H1 (cell line): ENCODE measurements at regions not wholly inside any gene's neighbourhood (a gene's known extent, or its start where the extent isn't known, plus 50 kb on each side); places are given as distances from the start of the nearest gene placed in this dataset.

Experiments used
- CTCF ChIA-PET: fragments of 300-600 bp; sonication (Branson Sonifier 250); formaldehyde crosslinking; loops from one replicate; lab custom pipeline; 2021; ENCODE audit not compliant: partially characterized antibody; lab: Charles Lee
- POLR2A ChIA-PET: fragments of 300-600 bp; sonication (Branson Sonifier 250); formaldehyde crosslinking; loops from one replicate; lab custom pipeline; 2021; ENCODE audit warnings: inconsistent platforms; ENCODE audit not compliant: partially characterized antibody; lab: Charles Lee
- DNase-seq, 2 experiments: peaks; one replicate each; pipeline versions ENCODE4 v3.0.0 to v3.0.0-alpha.2; 2010 to 2022; ENCODE audit warnings: low spot score in 2 of 2, low read depth in 1 of 2, mixed read lengths in 1 of 2
- FAIRE-seq: peaks from 2 replicates; lab custom pipeline; 2011; peaks lifted over from hg19 to GRCh38; lab: Jason Lieb, UNC
- H2AFZ ChIP-seq: 2 replicates; pipeline ENCODE4 v1.8.1; 2012; ENCODE audit warnings: low read length, inconsistent platforms
- H2AK5ac ChIP-seq: 2 replicates; pipeline ENCODE4 v1.6.1; 2013; ENCODE audit warnings: low read depth, low read length
- H2BK120ac ChIP-seq: replicated peaks from 2 replicates; pipeline ENCODE3; 2013; ENCODE audit warnings: low read depth, low read length, inconsistent platforms
- H2BK12ac ChIP-seq: 2 replicates; pipeline ENCODE4 v1.6.1; 2013; ENCODE audit warnings: low read depth, low read length
- H2BK15ac ChIP-seq: 2 replicates; pipeline ENCODE4 v1.6.1; 2013; ENCODE audit warnings: low read length
- H2BK20ac ChIP-seq: 2 replicates; pipeline ENCODE4 v1.6.1; 2013; ENCODE audit warnings: low read length
- H2BK5ac ChIP-seq: 2 replicates; pipeline ENCODE4 v1.6.1; 2013; ENCODE audit warnings: low read depth, low read length
- H3K14ac ChIP-seq: 2 replicates; pipeline ENCODE4 v1.6.1; 2013; ENCODE audit warnings: inconsistent platforms; ENCODE audit not compliant: insufficient read length
- H3K18ac ChIP-seq: 2 replicates; pipeline ENCODE4 v1.6.1; 2013; ENCODE audit warnings: low read length; ENCODE audit errors: extremely low read depth
- H3K23ac ChIP-seq: 2 replicates; pipeline ENCODE4 v1.6.1; 2013; ENCODE audit warnings: inconsistent platforms; ENCODE audit not compliant: insufficient read length
- H3K23me2 ChIP-seq: 2 replicates; pipeline ENCODE4 v1.6.1; 2013; ENCODE audit warnings: low read depth, low read length
- H3K27ac ChIP-seq: 2 replicates; pipeline ENCODE4 v1.6.1; 2011; ENCODE audit warnings: low read depth, low read length, inconsistent platforms
- H3K27me3 ChIP-seq, 4 experiments: replicated peaks in 1 of 4; 1 replicate in 1 of 4; 2 replicates in 3 of 4; pipeline versions ENCODE4 v1.6.1 to v1.8.1; 2011 to 2013; ENCODE audit warnings: low read length in 3 of 4, mild to moderate bottlenecking in 3 of 4, inconsistent platforms in 2 of 4, mixed read lengths in 2 of 4, moderate library complexity in 1 of 4; ENCODE audit not compliant: control insufficient read depth in 3 of 4, insufficient read depth in 3 of 4; ENCODE audit errors: extremely low read depth in 1 of 4
- H3K36me3 ChIP-seq, 4 experiments: 2 replicates each; pipeline versions ENCODE4 v1.6.1 to v1.8.1; 2011 to 2013; ENCODE audit warnings: mild to moderate bottlenecking in 4 of 4, low read length in 3 of 4, moderate library complexity in 2 of 4, control low read depth in 1 of 4, inconsistent platforms in 1 of 4; ENCODE audit not compliant: insufficient read depth in 4 of 4, control insufficient read depth in 2 of 4
- H3K4ac ChIP-seq: replicated peaks from 2 replicates; pipeline ENCODE3; 2013; ENCODE audit warnings: low read length, low read depth, mixed read lengths, inconsistent platforms; ENCODE audit not compliant: insufficient read length
- H3K4me1 ChIP-seq, 4 experiments: replicated peaks in 1 of 4; 1 replicate in 1 of 4; 2 replicates in 3 of 4; pipeline versions ENCODE4 v1.6.1 to v1.8.1; 2011 to 2013; ENCODE audit warnings: low read length in 3 of 4, inconsistent platforms in 2 of 4, mixed read lengths in 1 of 4; ENCODE audit not compliant: insufficient read depth in 4 of 4, control insufficient read depth in 3 of 4
- H3K4me2 ChIP-seq, 2 experiments: 2 replicates each; pipeline versions ENCODE4 v1.6.1 to v1.8.1; 2011 to 2013; ENCODE audit warnings: low read depth in 2 of 2, low read length in 2 of 2, control low read depth in 1 of 2, inconsistent platforms in 1 of 2, mild to moderate bottlenecking in 1 of 2; ENCODE audit not compliant: insufficient read depth in 1 of 2
- H3K4me3 ChIP-seq, 4 experiments: fragments of 200-600, 300-600 bp in 1 of 4; sonication (generic), shearing (Covaris generic), sonication (Bioruptor Twin) in 1 of 4; 2 replicates each; pipeline versions ENCODE4 v1.5.1 to v1.8.1; 2011 to 2016; ENCODE audit warnings: low read length in 4 of 4, low read depth in 3 of 4, control low read depth in 2 of 4, inconsistent platforms in 2 of 4, mild to moderate bottlenecking in 2 of 4, mixed read lengths in 1 of 4, moderate library complexity in 1 of 4; ENCODE audit not compliant: insufficient read depth in 2 of 4; ENCODE audit errors: extremely low read depth in 1 of 4
- H3K56ac ChIP-seq: replicated peaks from 2 replicates; pipeline ENCODE3; 2013; ENCODE audit warnings: low read depth, mild to moderate bottlenecking, mixed read lengths, low read length, inconsistent platforms; ENCODE audit not compliant: insufficient read length
- H3K79me1 ChIP-seq: 2 replicates; pipeline ENCODE4 v1.6.1; 2013; ENCODE audit warnings: low read depth, low read length, control low read depth
- H3K79me2 ChIP-seq, 2 experiments: 2 replicates each; pipeline versions ENCODE4 v1.6.1 to v1.8.1; 2012 to 2013; ENCODE audit warnings: low read length in 2 of 2, mild to moderate bottlenecking in 2 of 2, inconsistent platforms in 1 of 2; ENCODE audit not compliant: insufficient read depth in 2 of 2, control insufficient read depth in 1 of 2
- H3K9ac ChIP-seq, 4 experiments: replicated peaks in 1 of 4; 1 replicate in 1 of 4; 2 replicates in 3 of 4; pipeline versions ENCODE4 v1.6.1 to v1.8.1; 2011 to 2013; ENCODE audit warnings: low read depth in 3 of 4, low read length in 3 of 4, control low read depth in 2 of 4, mild to moderate bottlenecking in 2 of 4, moderate library complexity in 2 of 4, inconsistent platforms in 1 of 4; ENCODE audit errors: extremely low read depth in 1 of 4
- H3K9me3 ChIP-seq, 2 experiments: 2 replicates each; pipeline versions ENCODE4 v1.6.1 to v1.8.1; 2012 to 2013; ENCODE audit warnings: mild to moderate bottlenecking in 2 of 2, moderate library complexity in 2 of 2, control low read depth in 1 of 2, inconsistent platforms in 1 of 2, low read depth in 1 of 2, low read length in 1 of 2, mixed read lengths in 1 of 2; ENCODE audit not compliant: insufficient read depth in 2 of 2
- H4K20me1 ChIP-seq, 2 experiments: replicated peaks in 1 of 2; 2 replicates each; pipeline versions ENCODE3 to v1.8.1; 2011 to 2013; ENCODE audit warnings: inconsistent platforms in 2 of 2, low read length in 2 of 2, mild to moderate bottlenecking in 1 of 2; ENCODE audit not compliant: insufficient read depth in 2 of 2, control insufficient read depth in 1 of 2
- H4K5ac ChIP-seq: 2 replicates; pipeline ENCODE4 v1.6.1; 2013; ENCODE audit warnings: low read length, low read depth, mixed read lengths, inconsistent platforms; ENCODE audit not compliant: insufficient read length
- H4K8ac ChIP-seq: 2 replicates; pipeline ENCODE4 v1.8.0; 2013; ENCODE audit warnings: mild to moderate bottlenecking, moderate library complexity, low read length, inconsistent platforms; ENCODE audit not compliant: insufficient read depth; ENCODE audit errors: extremely low read depth
- H4K91ac ChIP-seq: replicated peaks from 2 replicates; pipeline ENCODE3; 2013; ENCODE audit warnings: low read length, mixed read lengths, inconsistent platforms; ENCODE audit not compliant: insufficient read length
- CHD2 ChIP-seq: IDR thresholded peaks from 2 replicates; pipeline ENCODE4 v1.6.1; 2012; ENCODE audit warnings: low read length, improper control_type of control experiment
- EZH2 ChIP-seq: fragments of 200-600 bp; sonication (generic); IDR thresholded peaks from 2 replicates; pipeline ENCODE4 v1.7.1; 2012; ENCODE audit warnings: low read depth, mild to moderate bottlenecking, moderate library complexity, low read length, inconsistent platforms; ENCODE audit not compliant: severe bottlenecking
- KDM4A ChIP-seq: IDR thresholded peaks from one replicate; pipeline ENCODE4 v1.7.1; 2012; ENCODE audit warnings: low read depth, mild to moderate bottlenecking, moderate library complexity, low read length, inconsistent platforms; ENCODE audit not compliant: severe bottlenecking
- KDM5A ChIP-seq: fragments of 200-600 bp; IDR thresholded peaks from 2 replicates; pipeline ENCODE4 v1.7.1; 2012; ENCODE audit warnings: mild to moderate bottlenecking, low read length, inconsistent platforms, mixed read lengths
- PHF8 ChIP-seq: fragments of 200-600 bp; sonication (generic); conservative IDR thresholded peaks from 2 replicates; pipeline ENCODE4 v1.7.1; 2012; ENCODE audit warnings: low read depth, mild to moderate bottlenecking, inconsistent platforms, low read length, moderate library complexity
- RXRA ChIP-seq: IDR thresholded peaks from 2 replicates; pipeline ENCODE4 v1.6.1; 2011; ENCODE audit warnings: low read depth, mild to moderate bottlenecking, low read length, moderate library complexity; ENCODE audit not compliant: insufficient read depth
- SIRT6 ChIP-seq: IDR thresholded peaks from one replicate; pipeline ENCODE4 v1.7.1; 2012; ENCODE audit warnings: low read length, inconsistent platforms
- SP1 ChIP-seq: IDR thresholded peaks from 2 replicates; pipeline ENCODE4 v1.6.1; 2011; ENCODE audit warnings: low read depth, low read length
- TBP ChIP-seq: IDR thresholded peaks from 2 replicates; pipeline ENCODE4 v1.6.1; 2011; ENCODE audit warnings: low read depth, low read length, improper control_type of control experiment
- ZNF274 ChIP-seq: IDR thresholded peaks from 2 replicates; pipeline ENCODE4 v1.7.0; 2012; ENCODE audit warnings: low read length, borderline replicate concordance; ENCODE audit errors: extremely low read depth
- WGBS, 2 experiments: shearing (Covaris generic) in 1 of 2; methylation state at CpG; one replicate each; pipeline versions ENCODE4 v1.1.6 to v1.1.7; 2013 to 2015; ENCODE audit warnings: low lambda C conversion rate in 2 of 2, mixed read lengths in 2 of 2, inconsistent platforms in 1 of 2, low coverage in 1 of 2, missing lambda C conversion rate in 1 of 2; ENCODE audit not compliant: insufficient replicate concordance in 2 of 2, insufficient coverage in 1 of 2, insufficient read length in 1 of 2; ENCODE audit errors: extremely low coverage in 1 of 2, missing lambda C conversion rate in 1 of 2; 5-methylcytosine and 5-hydroxymethylcytosine counted together

GRCh38 chr3:34890247-34890646 is 749.1 kb upstream of the ARPP21 start:
- no peak overlapping the region for H3K56ac ChIP-seq

More at GRCh38 chr3:34890247-34890646, 749.1 kb upstream of the ARPP21 start:
- H3K36me3 ChIP-seq: no peaks in the 10 kb centered on the region
- no peak overlapping the region for H3K9ac ChIP-seq
- H3K4me1 ChIP-seq: no peaks in the 10 kb centered on the region
- H3K14ac ChIP-seq: no peak overlapping the region
- H2BK20ac ChIP-seq: no peak overlapping the region
- CTCF ChIA-PET: no interaction called here
- H4K91ac ChIP-seq: no peak overlapping the region
- POLR2A ChIA-PET: no interaction called here
- no peak overlapping the region for H2BK15ac ChIP-seq
- H4K20me1 ChIP-seq: no peaks in the 10 kb centered on the region
- no peak for FAIRE-seq
- H2BK5ac ChIP-seq: no peak overlapping the region
- no peak overlapping the region for H3K18ac ChIP-seq
- H2BK12ac ChIP-seq: no peak overlapping the region
- no peak overlapping the region for H3K4me2 ChIP-seq
- no peaks in the 10 kb centered on the region for H3K9me3 ChIP-seq
- TF ChIP-seq SP1 (no peak), CHD2 (no peak), SIRT6 (no peak), PHF8 (no peak), KDM4A (no peak), ZNF274 (no peak), TBP (no peak), KDM5A (no peak), EZH2 (no peak), RXRA (no peak)
- DNase-seq: no peak
- H3K27ac ChIP-seq: no peak overlapping the region
- H2BK120ac ChIP-seq: no peak overlapping the region
- H4K8ac ChIP-seq: no peak overlapping the region
- no peak overlapping the region for H3K23ac ChIP-seq
- H3K27me3 ChIP-seq: no peaks in the 10 kb centered on the region
- no peak overlapping the region for H4K5ac ChIP-seq
- no peaks in the 10 kb centered on the region for H3K79me2 ChIP-seq
- H3K23me2 ChIP-seq: no peaks in the 10 kb centered on the region
- no peak overlapping the region for H2AK5ac ChIP-seq
- H3K4me3 ChIP-seq: no peak overlapping the region
- WGBS, 2 experiments: 89% methylated on average over 1 of the region's 1 CpG; no CpG with 5 or more reads in 1 of the 2 experiments
- no peak overlapping the region for H3K4ac ChIP-seq
- no peaks in the 10 kb centered on the region for H3K79me1 ChIP-seq
- no peak overlapping the region for H2AFZ ChIP-seq
